HG02678 (cell line): ENCODE measurements at regions not wholly inside any gene's neighbourhood (a gene's known extent, or its start where the extent isn't known, plus 50 kb on each side); places are given as distances from the start of the nearest gene placed in this dataset.
A peak's percentile ranks its signal among the peaks of the same experiment; 100 is the strongest.
"Not testable (repeated sequence)": the region's sequence is repeated elsewhere in the genome, so short reads cannot be mapped to it uniquely, and the experiment has no call there.

Source experiments
- ATAC-seq: cut with Tn5 transposase; IDR thresholded peaks from one replicate; pipeline ENCODE4 v1.9.1; 2021; ENCODE audit warnings: mild to moderate bottlenecking, moderate library complexity; ENCODE audit not compliant: unreplicated experiment

DNA sequence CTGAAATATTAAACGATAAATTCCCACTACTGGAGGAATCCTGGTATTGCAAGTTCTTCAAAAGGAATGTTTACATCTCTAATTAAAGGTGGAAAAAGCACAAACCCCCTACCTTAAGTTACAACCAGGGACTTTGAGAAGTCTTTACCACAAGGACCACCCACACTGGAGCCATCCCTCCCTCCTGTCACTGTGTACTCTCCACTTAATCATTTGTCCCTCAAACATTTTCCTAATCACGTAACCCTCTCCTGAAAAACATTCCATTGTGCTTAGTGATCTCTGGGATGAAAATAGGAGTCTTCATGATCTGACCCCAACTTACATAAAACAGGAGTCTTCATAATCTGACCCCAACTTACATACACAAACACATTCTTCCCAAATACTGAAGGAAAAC is 85.7 kb downstream of the SUCLG1 start:
- no peak for ATAC-seq

- no peak for ATAC-seq
Observed at GRCh38 chr2:84362541-84362940, 96.5 kb downstream of the SUCLG1 start.

- no peak for ATAC-seq
Observed at GRCh38 chr2:84338069-84338468, 121.0 kb downstream of the SUCLG1 start.

- no peak for ATAC-seq
Observed at GRCh38 chr2:84327645-84328249, 131.3 kb downstream of the SUCLG1 start.

DNA sequence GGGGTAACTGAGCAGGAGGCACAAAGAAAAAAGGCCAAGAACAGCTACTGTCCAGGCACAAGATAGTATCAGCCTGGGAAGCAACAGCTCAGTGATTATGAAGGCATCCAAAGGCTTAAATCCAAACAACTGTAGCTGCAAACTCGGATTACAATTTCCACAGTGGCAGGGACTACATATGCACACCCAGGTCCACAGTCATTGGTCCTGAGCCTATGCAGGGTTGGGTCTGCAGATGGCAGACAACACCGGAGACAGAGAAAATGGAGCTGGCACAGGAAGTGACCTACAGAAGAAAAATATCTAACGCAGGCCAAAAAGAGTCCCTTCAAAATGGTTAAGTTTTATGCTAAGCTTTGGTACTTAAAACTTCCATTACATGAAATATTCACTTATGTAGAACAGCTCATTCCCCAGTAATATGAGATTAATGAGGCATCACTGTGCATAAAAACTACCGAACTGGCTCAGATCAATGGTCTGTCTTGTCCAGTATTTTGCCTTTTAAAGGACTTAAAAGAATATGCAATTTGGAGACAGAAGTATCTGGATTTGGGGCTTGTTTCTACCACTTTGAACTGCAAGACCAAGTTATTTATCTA is 132.1 kb downstream of the SUCLG1 start:
- ATAC-seq: no peak

- no peak for ATAC-seq
Observed at GRCh38 chr2:84323890-84324289, 135.2 kb downstream of the SUCLG1 start.

DNA sequence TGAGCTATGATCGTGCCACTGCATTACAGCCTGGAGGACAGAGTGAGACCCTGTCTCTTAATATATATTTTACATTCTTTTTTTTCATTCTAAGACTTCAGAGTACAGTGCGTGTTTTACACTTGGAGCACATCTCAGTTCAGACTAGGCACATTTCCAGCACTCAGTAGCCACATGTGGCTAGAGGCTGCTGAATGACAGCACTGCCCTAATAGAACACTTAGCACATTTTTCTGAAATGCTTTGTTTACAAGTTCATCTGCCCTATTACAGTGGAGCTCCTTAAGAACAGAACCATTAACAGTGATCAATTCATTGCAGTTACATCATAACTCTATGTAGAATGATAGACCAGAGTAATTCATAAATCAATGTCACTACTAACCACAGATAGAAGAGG is 138.1 kb downstream of the SUCLG1 start:
- ATAC-seq: no peak

DNA sequence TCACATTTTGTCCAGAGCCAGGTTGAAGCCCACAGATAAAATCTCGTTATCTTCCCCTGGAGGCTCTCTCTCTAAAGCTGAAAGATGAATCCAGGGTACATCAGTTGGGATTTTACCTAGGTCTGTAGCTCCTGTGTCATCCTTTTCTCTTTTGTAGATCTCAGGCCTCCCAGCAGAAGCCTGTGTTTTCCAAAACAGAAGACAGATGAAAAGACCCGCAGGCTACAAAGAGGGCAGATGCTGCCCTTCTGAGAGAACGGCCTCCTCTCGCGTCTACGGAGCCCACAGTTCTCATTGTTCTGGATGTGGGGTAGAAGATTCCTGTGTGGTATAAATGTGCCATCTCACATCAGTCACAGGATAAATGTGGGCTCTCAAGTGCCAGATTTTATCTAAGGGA is 139.5 kb downstream of the SUCLG1 start:
- no peak for ATAC-seq

- ATAC-seq: no peak
Observed at GRCh38 chr2:84317135-84317534, 141.9 kb downstream of the SUCLG1 start.

DNA sequence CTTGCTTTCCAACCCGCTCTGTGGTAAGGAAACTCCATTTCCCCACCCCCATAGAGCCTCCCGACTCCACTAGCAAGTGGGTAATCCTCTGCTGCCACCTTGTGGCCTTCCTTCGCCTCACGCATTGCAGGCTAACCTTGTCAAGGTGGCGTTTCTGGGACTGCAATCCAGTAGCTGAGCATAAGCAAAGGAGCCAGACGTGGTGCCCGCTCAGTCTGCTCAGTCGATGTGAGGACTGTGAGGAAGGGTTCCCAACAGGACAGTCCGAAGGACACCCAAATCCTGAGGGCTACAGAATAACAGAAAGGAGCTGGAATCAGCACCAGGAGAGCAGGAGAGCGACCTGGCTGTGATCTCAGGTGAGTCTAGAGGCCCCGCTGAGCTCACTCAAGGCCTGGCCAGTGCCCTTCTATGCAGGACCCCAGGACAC is 144.2 kb downstream of the SUCLG1 start:
- peak; percentile 99 for ATAC-seq

DNA sequence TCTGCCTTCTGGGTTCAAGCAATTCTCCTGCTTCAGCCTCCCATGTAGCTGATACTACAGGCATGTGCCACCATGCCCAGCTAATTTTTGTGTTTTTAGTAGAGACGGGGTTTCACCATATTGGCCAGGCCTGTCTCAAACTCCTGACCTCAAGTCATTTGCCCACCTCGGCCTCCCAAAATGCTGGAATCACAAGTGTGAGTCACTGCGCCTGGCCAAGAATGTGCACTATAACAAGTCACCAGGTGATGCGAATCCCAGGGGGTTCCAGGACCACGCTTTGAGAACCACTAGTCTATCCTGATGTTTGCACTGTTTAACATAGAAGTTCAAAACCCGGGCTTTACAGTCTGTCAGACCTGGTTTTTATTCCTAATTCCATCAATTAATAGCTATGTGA is 144.8 kb downstream of the SUCLG1 start:
- ATAC-seq: no peak

DNA sequence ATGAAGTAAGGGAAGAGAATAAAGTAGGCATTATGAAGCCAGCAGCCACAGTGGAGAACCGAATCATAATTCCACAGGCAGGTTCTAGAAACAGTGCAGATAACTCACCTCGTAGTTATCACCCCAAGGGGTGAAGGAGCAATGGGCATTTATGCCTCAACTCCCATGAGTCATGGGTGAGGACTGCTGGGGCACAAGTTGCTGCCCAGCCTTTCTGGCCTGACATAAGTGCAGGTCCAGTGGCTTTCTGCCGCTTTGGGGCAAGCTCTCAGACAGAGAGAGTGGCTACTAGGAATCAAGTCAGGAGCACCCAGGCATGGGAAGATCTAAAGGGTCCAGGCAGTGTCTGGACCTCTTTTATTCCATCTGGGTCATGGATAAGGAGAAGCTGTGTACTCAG is 149.8 kb downstream of the SUCLG1 start:
- ATAC-seq: no peak

DNA sequence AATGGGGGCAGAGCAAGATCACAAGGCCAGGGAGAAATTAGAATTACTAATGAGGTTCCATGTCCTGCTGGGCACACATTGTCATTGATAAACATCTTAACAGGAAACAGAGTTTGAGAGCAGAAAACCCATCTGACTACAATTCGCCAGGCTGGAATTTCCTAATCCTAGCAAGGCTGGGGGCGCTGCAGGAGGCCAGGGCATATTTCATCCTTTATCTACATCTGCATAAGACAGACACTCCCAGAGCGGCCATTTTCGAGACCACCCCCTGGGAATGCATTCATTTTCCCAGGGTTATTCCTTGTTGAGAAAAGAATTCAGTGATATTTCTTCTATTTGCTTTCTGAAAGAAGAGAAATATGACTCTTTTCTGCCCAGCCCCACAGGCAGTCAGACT is 152.7 kb downstream of the SUCLG1 start:
- no peak for ATAC-seq

DNA sequence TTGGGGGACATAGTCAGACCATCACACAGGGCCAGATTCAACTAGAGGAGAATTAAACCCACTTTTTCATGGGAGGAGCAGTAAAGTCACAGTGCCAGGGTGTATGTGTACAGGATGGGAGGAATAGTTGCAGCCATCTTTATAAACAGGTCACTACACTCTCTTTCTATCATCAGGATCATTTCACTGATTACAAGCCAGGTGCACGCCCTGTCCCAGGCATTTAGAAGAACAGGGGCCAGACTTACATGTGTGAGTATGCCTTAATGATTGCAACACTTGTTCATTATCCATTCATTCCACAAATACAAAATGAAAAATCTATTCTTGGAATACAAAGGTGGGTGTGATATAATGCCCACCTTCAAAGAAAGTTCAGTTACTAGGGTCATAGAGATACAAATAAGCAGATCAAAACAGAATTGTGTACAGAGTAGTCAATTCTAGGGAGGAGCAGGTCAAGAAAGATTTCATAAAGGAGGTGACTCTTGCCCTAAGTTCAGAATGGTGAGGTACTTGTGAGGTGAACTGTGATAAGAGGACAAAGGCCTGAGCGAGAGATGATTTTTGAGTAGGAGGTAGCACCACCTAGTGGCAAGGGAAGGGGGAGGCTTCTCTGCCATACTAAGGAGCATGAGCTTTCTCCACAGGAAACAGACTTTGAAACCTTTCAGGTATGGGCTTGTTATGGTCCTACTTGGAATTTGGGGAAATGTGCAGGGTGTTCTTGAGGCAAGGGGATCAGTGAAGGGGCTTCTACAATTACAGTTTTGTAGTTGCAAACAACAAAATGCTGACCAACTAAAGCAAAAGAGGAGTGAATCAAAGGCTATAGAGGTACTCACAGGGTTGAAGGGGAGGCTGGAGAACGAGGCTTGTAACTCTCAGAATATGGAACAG is 156.3 kb downstream of the SUCLG1 start:
- peak; percentile 98 for ATAC-seq

GRCh38 chr2:84301717-84302116 is 157.4 kb downstream of the SUCLG1 start:
- no peak for ATAC-seq

DNA sequence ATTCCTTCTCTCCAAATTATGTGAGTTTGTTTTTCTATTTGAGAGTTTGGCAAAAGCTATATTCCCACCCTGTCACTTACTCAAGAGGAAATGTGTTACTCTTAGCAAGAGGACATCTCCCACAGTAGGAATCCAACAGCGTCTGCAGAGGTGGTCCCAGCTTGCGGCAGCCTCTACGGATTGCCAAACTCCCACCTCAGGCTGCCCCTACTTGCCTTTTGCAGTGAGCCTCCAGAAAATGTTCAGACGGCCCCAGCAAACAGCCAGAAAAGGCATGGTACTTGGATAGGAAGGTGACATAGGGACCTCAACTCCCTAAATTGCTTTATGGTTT is 158.4 kb downstream of the SUCLG1 start:
- no peak for ATAC-seq

DNA sequence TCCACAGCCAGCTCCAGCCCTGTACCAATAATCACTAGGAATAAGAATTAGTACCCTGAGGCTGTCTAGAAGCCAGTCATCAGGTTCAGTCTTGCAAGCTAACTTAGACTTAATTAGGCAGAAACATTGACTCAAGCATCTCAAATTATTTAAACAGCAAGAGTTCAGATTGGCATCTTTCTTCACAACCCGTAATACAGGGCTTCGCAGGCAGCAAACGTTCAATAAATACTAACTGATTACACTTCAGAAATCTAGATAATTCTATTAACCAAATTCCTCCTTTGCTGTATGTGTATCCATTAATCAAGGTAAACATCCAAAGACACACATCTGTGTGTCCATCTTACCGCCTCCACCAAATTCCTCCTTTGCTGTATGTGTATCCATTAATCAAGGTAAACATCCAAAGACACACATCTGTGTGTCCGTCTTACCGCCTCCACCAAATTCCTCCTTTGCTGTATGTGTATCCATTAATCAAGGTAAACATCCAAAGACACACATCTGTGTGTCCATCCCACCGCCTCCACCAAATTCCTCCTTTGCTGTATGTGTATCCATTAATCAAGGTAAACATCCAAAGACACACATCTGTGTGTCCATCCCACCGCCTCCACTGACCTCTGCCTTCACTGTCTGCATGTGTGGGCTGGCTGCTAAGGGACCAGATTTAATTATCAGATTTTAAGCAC is 158.9 kb downstream of the SUCLG1 start:
- not testable (repeated sequence) for ATAC-seq

- no peak for ATAC-seq
Observed at GRCh38 chr2:84299211-84299775, 159.8 kb downstream of the SUCLG1 start.

- ATAC-seq: no peak
Observed at GRCh38 chr2:84297155-84297554, 161.9 kb downstream of the SUCLG1 start.

DNA sequence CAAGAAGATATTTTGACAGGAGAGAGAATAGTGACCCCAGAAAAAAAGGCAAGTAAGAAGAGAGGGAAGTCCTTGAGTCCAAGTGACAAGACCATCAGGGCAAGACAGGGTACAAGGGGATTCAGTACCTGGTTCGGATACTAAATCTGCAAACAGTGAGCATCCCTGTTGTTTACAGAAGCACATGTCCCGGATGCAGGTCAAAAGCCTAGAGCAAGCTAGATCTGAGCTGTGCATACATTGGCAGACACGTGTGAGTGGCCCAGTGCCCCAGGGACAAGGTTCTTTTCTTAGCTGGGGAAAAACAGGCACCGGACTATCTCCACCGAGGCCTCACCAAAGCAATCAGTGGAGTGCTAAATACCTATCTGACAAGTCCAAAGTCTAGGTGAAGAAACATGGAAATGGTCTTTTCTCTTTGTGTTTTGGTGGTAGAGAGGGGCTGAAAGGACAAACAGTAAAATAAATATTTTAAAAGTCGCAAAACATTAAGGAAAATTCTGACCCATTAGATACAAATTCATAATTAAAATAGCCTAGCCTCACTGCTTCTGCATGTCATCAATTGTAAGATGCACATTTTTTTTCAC is 165.2 kb downstream of the SUCLG1 start:
- no peak for ATAC-seq

DNA sequence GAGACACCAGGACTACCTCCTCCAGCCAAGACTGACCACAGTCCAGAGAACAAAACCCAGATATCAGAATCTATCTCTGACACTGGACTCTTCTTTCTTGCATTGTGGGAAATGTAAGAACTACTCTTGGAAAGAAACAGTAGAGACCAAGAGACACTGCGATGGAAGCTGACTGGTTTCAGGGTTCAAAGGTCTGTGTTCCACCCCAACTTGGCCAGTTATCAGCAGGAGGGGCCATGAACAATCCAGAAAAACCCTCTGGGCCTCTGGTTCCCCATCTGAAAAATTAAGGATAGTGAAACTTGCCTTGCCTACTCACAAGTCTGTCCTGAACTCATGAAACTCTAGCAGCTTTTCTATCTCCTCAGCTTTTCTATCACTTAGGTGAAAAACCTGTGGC is 166.5 kb downstream of the SUCLG1 start:
- no peak for ATAC-seq
